Stimulated activated CD4-positive, alpha-beta T cell treated with anti-CD3 and anti-CD28 coated beads, Interleukin-1b, Interleukin-23, amount 100 ng/mL, for 24 hours (primary cell): ENCODE measurements at regions not wholly inside any gene's neighbourhood (a gene's known extent, or its start where the extent isn't known, plus 50 kb on each side); places are given as distances from the start of the nearest gene placed in this dataset.
A peak's percentile ranks its signal among the peaks of the same experiment; 100 is the strongest.
"Not testable (repeated sequence)": the region's sequence is repeated elsewhere in the genome, so short reads cannot be mapped to it uniquely, and the experiment has no call there.

ENCODE experiments used
- DNase-seq, 4 experiments: peaks; one replicate each; pipeline ENCODE4 v3.0.0-alpha.2; 2020; ENCODE audit warnings: low read depth in 4 of 4, low spot score in 1 of 4

- not testable (repeated sequence) for DNase-seq
Measured at GRCh38 chr7:97928844-97929243, 56.6 kb upstream of the ASNS start.

GRCh38 chr7:97927790-97928748 lies 55.9 kb upstream of the ASNS start:
- peak; percentile 46 to 71 (median 56) for DNase-seq
